MM.1S (cell line): ENCODE measurements at regions not wholly inside any gene's neighbourhood (a gene's known extent, or its start where the extent isn't known, plus 50 kb on each side); places are given as distances from the start of the nearest gene placed in this dataset.

Source experiments
- DNase-seq: peaks from one replicate; pipeline ENCODE4 v3.0.0-alpha.2; 2015
- H2AFZ ChIP-seq: fragments of 300-600 bp; sonication (generic); 2 replicates; pipeline ENCODE4 v1.6.0; 2016; ENCODE audit warnings: antibody characterized with exemption, low read length
- H3F3A ChIP-seq: fragments of 300-600 bp; sonication (generic); 2 replicates; pipeline ENCODE4 v1.6.1; 2016; ENCODE audit warnings: mild to moderate bottlenecking, antibody characterized with exemption, low read length, moderate library complexity, mixed read lengths; ENCODE audit not compliant: insufficient read depth
- H3K27ac ChIP-seq: fragments of 300-600 bp; sonication (generic); 2 replicates; pipeline ENCODE4 v1.5.1; 2016; ENCODE audit warnings: mild to moderate bottlenecking, low read length
- H3K27me3 ChIP-seq: fragments of 300-600 bp; sonication (generic); replicated peaks from 2 replicates; pipeline ENCODE4 v1.6.0; 2016; ENCODE audit warnings: low read length; ENCODE audit not compliant: insufficient read depth
- H3K36me3 ChIP-seq: fragments of 300-600 bp; sonication (generic); replicated peaks from 2 replicates; pipeline ENCODE4 v1.6.1; 2016; ENCODE audit warnings: mild to moderate bottlenecking, low read length, mixed read lengths; ENCODE audit not compliant: insufficient read depth
- H3K4me1 ChIP-seq: fragments of 300-600 bp; sonication (generic); 2 replicates; pipeline ENCODE4 v1.6.1; 2016; ENCODE audit warnings: low read length, mixed read lengths
- H3K4me2 ChIP-seq: fragments of 300-600 bp; sonication (generic); 2 replicates; pipeline ENCODE4 v1.6.0; 2016; ENCODE audit warnings: low read depth, low read length
- H3K4me3 ChIP-seq: fragments of 300-600 bp; sonication (generic); 2 replicates; pipeline ENCODE4 v1.5.1; 2016; ENCODE audit warnings: low read length, mixed read lengths
- H3K79me2 ChIP-seq: fragments of 300-600 bp; sonication (generic); 2 replicates; pipeline ENCODE4 v1.6.1; 2016; ENCODE audit warnings: mixed run types, low read length, mixed read lengths
- H3K9ac ChIP-seq: fragments of 300-600 bp; sonication (generic); 2 replicates; pipeline ENCODE4 v1.6.1; 2016; ENCODE audit warnings: low read length, mixed read lengths
- H3K9me2 ChIP-seq: fragments of 300-600 bp; sonication (generic); replicated peaks from 2 replicates; pipeline ENCODE4 v1.6.1; 2016; ENCODE audit warnings: mild to moderate bottlenecking, low read length, mixed read lengths; ENCODE audit not compliant: insufficient read depth
- H3K9me3 ChIP-seq: fragments of 300-600 bp; sonication (generic); replicated peaks from 2 replicates; pipeline ENCODE4 v1.6.1; 2016; ENCODE audit warnings: mild to moderate bottlenecking, low read length, mixed read lengths; ENCODE audit not compliant: insufficient read depth
- H4K20me1 ChIP-seq: fragments of 300-600 bp; sonication (generic); 2 replicates; pipeline ENCODE4 v1.6.1; 2016; ENCODE audit warnings: mild to moderate bottlenecking, low read length, moderate library complexity, mixed read lengths; ENCODE audit not compliant: insufficient read depth
- CTCF ChIP-seq: fragments of 300-600 bp; sonication (generic); IDR thresholded peaks from 2 replicates; pipeline ENCODE4 v1.5.1; 2016; ENCODE audit warnings: antibody characterized with exemption, low read length, mixed read lengths
- EZH2 ChIP-seq: fragments of 300-600 bp; sonication (generic); optimal IDR thresholded peaks from 2 replicates; pipeline ENCODE3; 2017; ENCODE audit warnings: low read depth, mild to moderate bottlenecking, antibody characterized with exemption, low read length, mixed read lengths
- EZH2phosphoT487 ChIP-seq: fragments of 300-600 bp; sonication (generic); IDR thresholded peaks from 2 replicates; pipeline ENCODE4 v1.6.1; 2018; ENCODE audit warnings: antibody characterized with exemption, low read length

DNA sequence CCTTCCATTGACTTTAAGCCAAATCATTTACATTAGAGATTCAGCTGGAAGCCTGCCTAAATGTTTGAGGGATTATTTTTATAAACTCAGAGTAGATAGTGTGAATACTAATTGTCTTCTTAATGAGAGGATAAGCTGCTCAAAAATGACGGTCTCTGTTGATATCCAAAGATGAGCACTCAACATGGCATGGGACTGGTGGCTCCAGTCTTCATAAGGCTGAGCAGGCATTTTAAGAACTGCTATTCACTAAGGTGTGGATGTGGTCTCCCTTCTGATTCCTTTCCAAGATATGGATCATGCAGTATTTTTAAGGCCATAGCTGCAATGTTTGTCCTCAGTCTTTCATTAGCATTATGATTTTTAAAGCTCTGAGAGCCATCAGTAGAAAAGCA, 377.5 kb upstream of the RIOK2 start:
- TF ChIP-seq EZH2 (no peak), EZH2phosphoT487 (no peak), CTCF (no peak)
- Histone ChIP-seq H3F3A (no peaks in the 10 kb centered on the region), H3K36me3 (no peaks in the 10 kb centered on the region), H4K20me1 (no peaks in the 10 kb centered on the region), H3K79me2 (no peaks in the 10 kb centered on the region), H3K4me3 (no peak overlapping the region), H3K9me3 (no peaks in the 10 kb centered on the region), H3K9ac (no peak overlapping the region), H2AFZ (no peak overlapping the region), H3K27me3 (no peaks in the 10 kb centered on the region), H3K4me2 (no peak overlapping the region), H3K4me1 (no peaks in the 10 kb centered on the region), H3K9me2 (no peaks in the 10 kb centered on the region), H3K27ac (no peak overlapping the region)
- no peak for DNase-seq

GRCh38 chr5:97563050-97563657, 380.1 kb upstream of the RIOK2 start:
- Histone ChIP-seq H3K27me3 (no peaks in the 10 kb centered on the region), H2AFZ (no peak overlapping the region), H3K36me3 (no peaks in the 10 kb centered on the region), H3K4me3 (no peak overlapping the region), H3K9me2 (no peaks in the 10 kb centered on the region), H3K79me2 (no peaks in the 10 kb centered on the region), H3K4me1 (no peaks in the 10 kb centered on the region), H3K27ac (no peak overlapping the region), H3K9me3 (no peaks in the 10 kb centered on the region), H3F3A (no peaks in the 10 kb centered on the region), H3K9ac (no peak overlapping the region), H4K20me1 (no peaks in the 10 kb centered on the region), H3K4me2 (no peak overlapping the region)
- TF ChIP-seq CTCF (no peak), EZH2 (no peak), EZH2phosphoT487 (no peak)
- no peak for DNase-seq

- Histone ChIP-seq H2AFZ (no peak overlapping the region), H4K20me1 (no peaks in the 10 kb centered on the region), H3K27ac (no peak overlapping the region), H3K27me3 (no peaks in the 10 kb centered on the region), H3K9ac (no peak overlapping the region), H3K4me3 (no peak overlapping the region), H3K4me1 (no peaks in the 10 kb centered on the region), H3K36me3 (no peaks in the 10 kb centered on the region), H3K4me2 (no peak overlapping the region), H3K9me2 (no peaks in the 10 kb centered on the region), H3F3A (no peaks in the 10 kb centered on the region), H3K79me2 (no peaks in the 10 kb centered on the region), H3K9me3 (no peaks in the 10 kb centered on the region)
- DNase-seq: no peak
- no peak for TF ChIP-seq EZH2phosphoT487
- TF ChIP-seq EZH2: no peak
- no peak for TF ChIP-seq CTCF
Observed at GRCh38 chr5:97568382-97568781, 385.3 kb upstream of the RIOK2 start.
